Muscle of arm (tissue), 1 donor: ENCODE measurements at regions not wholly inside any gene's neighbourhood (a gene's known extent, or its start where the extent isn't known, plus 50 kb on each side); places are given as distances from the start of the nearest gene placed in this dataset.

Source experiments
- DNase-seq: peaks from one replicate; pipeline ENCODE4 v3.0.0-alpha.2; 2013

DNA sequence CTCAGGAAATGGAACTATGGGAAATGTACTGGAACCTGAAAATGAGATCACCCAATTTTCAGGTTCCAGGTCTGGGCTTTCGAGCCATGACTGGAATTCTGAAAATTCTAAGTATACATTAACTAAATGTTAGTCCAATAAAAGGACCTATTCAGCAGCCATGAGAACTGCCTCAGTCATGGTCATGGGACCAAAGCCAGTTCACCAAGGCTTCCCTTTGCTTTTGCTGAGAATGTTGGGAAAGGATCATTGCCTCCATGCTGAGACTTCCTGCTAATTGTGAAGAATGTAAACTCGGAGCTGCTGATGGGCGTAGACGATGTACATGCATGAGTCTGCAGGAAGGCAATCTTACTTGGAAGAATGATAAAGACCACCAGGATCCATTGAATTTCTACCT lies 624.4 kb upstream of the SOX11 start:
- DNase-seq: no peak

GRCh38 chr2:5070257-5070656 lies 621.9 kb upstream of the SOX11 start:
- no peak for DNase-seq

DNA sequence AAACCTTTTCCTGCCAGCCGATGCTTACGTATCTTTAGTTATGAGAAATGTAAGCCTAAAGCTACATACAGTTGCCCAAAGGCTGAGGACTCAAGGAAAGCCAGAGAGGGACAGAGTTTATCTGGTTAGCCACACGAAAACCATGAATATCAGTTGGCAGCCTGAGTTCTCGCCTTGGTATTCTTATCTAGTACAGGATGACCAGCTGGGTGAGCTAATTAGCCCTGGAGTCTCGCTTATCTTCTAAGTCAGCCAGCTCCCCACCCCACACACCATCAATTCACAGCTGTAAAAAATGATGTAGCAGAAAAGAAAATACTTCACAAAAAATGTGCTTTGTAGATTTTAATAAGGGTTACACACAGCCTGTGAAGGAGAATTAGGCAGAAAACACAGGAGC lies 617.5 kb upstream of the SOX11 start:
- no peak for DNase-seq

- no peak for DNase-seq
Observed at GRCh38 chr2:5076599-5076998, 615.6 kb upstream of the SOX11 start.

DNA sequence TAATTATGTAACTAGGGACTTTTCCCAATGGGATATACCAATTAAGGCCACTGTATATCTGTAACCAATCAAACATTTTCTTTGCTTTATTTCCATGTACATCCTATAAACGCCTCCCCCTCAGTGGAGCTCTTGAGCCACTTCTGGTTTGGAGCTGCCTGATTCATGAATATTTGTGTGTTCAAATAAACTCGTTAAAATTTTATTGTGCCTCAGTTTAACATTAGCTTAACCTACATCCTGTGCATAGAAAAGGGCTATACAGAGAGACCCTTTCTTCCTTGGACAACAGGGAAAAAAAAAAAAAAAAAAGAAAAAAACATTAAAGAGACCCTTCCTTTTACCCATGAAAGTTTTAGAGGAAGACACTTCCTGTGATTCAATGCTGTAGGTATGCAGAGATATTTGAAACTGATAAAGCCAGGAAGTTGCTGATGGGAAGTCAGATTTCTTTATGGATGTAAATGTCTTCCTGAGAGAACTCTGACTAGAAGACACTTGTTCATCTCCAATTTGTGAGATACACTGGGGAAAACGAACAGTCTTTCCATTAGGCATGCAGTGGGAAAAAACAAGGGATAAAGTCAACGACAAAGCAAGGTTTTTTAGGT lies 614.6 kb upstream of the SOX11 start:
- no peak for DNase-seq

GRCh38 chr2:5083402-5083801 lies 608.8 kb upstream of the SOX11 start:
- no peak for DNase-seq

DNA sequence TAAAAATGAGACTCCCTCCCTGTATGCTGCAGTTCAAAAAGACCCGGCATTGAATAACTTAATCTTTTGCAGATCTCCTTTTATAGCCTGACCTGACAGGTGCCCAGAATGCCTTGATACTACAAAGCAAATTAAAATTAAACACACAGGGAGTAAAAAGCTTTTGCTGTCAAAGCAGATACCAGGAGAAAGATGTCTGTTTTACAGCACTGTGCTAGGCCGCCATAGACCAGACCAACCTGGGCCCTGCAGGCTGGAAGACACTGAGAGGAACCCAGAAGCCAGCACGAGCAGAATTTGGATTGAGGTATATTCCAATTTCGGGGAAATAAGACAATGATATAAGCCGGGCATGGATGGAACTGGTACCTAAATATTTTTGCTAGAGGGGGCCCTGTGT lies 602.8 kb upstream of the SOX11 start:
- no peak for DNase-seq

- no peak for DNase-seq
Observed at GRCh38 chr2:5093056-5093455, 599.1 kb upstream of the SOX11 start.

DNA sequence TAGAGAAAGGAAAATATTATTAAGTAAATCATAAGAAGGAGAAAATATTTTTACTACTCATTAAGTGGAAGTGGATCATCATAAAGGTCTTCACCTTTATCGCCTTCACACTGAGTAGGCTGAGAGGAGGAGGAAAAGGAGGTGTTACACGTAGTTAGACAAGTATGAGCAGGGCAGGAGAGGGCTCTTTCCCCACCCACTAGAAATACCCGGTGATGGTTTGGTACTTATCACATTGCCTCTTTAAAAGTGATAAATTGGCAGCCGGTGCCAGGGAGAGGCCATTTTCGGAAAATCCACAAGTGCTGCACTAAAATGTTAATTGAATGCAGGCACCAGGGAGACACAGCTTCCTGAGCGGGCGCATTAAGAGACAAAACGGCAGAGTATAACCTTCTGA lies 598.7 kb upstream of the SOX11 start:
- no peak for DNase-seq

DNA sequence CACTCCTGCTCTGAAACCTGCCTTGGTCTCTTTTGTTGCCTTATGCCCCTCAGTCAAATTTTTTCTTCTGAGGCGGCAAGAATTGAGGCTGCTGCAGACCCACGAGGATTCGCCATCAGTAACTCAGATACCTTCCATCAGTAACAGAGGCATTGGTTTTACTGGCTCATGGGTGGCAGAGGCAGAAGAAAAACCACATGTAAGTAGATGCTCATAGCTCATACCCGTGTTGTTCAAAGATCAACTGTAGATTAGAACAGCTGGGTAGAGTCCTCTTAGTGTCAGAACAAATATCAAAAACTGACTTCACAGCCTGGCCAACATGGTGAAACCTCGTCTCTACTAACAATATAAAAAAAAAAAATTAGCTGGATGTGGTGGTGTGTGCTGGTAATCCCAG lies 598.0 kb upstream of the SOX11 start:
- no peak for DNase-seq

- peak; percentile 8 for DNase-seq
Observed at GRCh38 chr2:5098286-5098685, 593.9 kb upstream of the SOX11 start.

DNA sequence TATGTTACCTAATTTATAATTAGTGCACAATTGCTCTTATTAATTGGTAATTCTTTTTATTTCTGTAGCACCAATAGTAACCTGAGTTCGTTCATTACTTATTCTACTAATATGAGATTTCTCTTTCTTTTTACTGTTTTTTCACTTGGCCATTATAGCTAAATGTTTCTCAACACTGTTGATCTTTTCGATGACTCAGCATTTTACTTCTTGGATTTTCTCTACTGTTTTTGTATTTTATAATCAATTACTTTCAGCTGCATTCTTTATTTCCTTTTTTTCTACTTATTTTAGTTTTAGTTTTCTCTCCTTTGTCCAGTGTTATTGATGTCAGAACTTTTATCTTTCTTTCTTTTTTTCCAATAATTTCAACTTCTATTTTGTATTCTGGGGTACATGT lies 589.4 kb upstream of the SOX11 start:
- no peak for DNase-seq

- no peak for DNase-seq
Observed at GRCh38 chr2:5111581-5111980, 580.6 kb upstream of the SOX11 start.

DNA sequence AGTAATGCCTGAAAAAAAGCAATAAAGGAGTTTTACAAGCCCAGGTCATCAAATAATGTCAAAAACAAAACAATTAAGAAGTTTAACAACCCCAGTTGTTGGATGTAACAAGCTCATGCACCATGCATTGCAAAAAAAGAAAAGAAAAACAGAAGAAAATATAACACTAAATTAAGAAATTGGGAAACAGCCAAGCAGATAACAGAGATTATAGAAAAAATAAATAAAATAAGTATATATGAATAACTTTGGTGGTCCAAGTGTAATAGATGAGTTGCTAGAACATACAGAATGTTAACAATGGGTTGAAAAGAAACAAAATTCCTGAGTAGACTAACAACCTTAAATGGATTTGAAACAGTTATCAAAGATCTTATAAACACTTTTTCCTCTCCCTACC lies 573.1 kb upstream of the SOX11 start:
- no peak for DNase-seq

DNA sequence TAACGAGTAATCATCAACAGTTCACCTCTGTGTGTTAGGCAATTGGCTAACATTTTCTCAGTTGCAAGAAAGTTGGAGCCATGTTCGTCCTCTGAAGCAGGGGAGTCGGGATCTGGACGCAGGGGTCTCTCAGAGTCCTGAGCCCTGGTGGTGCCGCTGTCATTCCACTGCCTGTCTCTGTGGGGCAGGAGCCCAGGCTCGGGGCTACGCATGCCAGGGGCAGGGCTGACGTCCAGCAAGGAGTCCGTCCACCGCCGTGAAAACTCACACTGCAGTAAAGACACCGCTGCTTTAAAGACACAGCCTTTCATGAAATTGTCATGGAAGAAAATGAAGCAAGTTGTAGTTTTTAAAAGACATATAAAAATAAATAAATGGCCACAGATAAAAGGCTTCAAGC lies 571.1 kb upstream of the SOX11 start:
- DNase-seq: no peak

- no peak for DNase-seq
Observed at GRCh38 chr2:5121642-5122041, 570.5 kb upstream of the SOX11 start.

DNA sequence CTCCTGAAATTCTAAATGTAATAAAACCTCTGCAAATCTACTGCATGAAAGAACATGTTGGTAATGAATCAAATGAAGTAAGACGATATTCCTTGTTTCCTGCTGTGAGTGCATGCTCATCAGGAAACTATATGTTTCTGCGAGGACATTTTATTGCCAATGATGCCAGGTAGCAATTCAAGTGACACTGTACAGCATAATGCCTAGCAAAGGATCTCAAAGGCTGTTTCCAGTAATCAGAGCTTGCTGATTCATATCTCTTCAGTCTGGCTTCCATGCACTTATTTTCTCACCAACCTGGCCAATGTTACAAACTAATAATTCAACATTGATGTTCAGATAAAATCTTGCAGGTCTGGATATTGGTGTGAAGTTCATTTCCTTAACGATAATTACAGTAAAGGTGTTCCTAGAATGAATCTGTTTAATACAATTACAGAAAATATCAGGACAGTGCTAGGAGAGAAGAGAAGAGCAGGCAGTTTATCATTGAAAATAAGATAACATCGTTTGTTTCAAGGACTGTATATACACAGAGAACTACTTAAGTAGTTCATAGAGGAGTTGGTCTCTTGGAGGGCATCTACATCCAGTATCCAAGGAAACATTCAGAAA lies 568.5 kb upstream of the SOX11 start:
- no peak for DNase-seq

- no peak for DNase-seq
Observed at GRCh38 chr2:5125017-5125730, 567.0 kb upstream of the SOX11 start.

DNA sequence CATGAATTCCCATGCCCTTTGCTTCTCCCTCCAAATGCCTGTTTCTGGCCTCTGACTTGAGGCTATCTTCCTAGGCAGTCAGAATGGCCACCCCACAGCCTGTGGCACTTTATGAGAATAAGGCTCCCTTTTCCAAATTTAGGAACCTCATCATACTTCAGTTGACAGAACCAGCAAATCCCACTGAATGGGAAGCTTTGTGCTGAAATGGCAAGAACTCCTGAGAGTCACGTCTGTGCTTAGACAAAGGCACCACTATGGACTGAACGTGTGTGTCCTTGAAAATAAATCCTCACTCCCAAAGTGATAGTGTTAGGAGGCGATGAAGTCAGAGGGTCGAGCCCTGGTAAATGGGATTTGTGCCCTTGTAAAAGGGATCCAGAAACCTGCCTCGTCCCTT lies 559.9 kb upstream of the SOX11 start:
- no peak for DNase-seq

GRCh38 chr2:5140347-5140746 lies 551.8 kb upstream of the SOX11 start:
- DNase-seq: no peak

DNA sequence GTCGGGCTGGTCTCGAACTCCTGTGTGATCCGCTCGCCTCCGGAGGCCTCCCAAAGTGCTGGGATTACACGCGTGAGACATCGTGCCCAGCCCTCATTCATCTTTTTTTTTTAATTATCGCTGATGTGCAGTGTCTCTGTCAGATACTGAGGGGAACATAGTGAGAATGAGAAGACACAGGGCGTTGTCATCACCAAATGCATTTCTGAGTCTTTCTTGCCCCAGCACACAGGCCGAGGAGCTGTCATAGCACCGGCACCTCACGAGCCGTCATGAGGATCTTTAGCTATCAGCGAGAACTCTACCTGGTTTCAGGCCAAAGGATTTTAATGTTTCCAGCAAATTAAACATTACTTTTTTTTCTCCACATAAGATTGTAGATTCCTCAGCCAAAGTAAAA lies 548.0 kb upstream of the SOX11 start:
- DNase-seq: no peak

DNA sequence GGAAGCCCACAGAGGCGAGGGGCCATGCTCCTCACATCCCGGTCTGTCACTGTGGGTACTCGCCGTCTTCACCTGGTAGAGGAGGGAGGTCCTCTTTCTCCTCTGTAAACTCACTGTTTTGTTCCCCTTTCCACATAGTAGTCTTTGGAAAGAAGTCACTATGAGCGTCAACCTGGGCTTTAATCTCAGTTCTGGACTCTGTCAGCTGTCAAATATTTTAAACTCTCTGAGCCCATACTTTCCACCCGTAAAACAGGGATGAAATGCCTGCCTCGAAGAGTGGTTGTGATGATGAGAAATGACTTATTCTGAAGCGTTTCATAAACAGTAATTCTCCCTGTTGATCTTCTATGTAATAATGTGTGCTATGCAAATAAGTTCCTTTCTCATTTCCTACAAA lies 547.1 kb upstream of the SOX11 start:
- no peak for DNase-seq

- no peak for DNase-seq
Observed at GRCh38 chr2:5145801-5146200, 546.4 kb upstream of the SOX11 start.
